NT2/D1 (cell line): ENCODE measurements at regions not wholly inside any gene's neighbourhood (a gene's known extent, or its start where the extent isn't known, plus 50 kb on each side); places are given as distances from the start of the nearest gene placed in this dataset.
"Not testable (repeated sequence)": the region's sequence is repeated elsewhere in the genome, so short reads cannot be mapped to it uniquely, and the experiment has no call there.

Experiments
- DNase-seq: peaks from one replicate; pipeline ENCODE4 v3.0.0-alpha.2; 2011; ENCODE audit warnings: low read depth, low spot score
- H3K27me3 ChIP-seq: 2 replicates; pipeline ENCODE4 v1.6.0; 2011; ENCODE audit warnings: mild to moderate bottlenecking; ENCODE audit not compliant: insufficient read length, insufficient read depth
- H3K36me3 ChIP-seq: 2 replicates; pipeline ENCODE4 v1.6.1; 2011; ENCODE audit warnings: mild to moderate bottlenecking, low read length, mixed read lengths; ENCODE audit not compliant: insufficient read depth, insufficient read length
- H3K4me1 ChIP-seq: 2 replicates; pipeline ENCODE4 v1.5.1; 2011; ENCODE audit not compliant: insufficient read depth, insufficient read length
- H3K4me3 ChIP-seq: 2 replicates; pipeline ENCODE4 v1.5.1; 2011; ENCODE audit warnings: low read depth; ENCODE audit not compliant: insufficient read length
- H3K9ac ChIP-seq: 2 replicates; pipeline ENCODE4 v1.6.0; 2011; ENCODE audit warnings: low read depth; ENCODE audit not compliant: insufficient read length
- H3K9me3 ChIP-seq: 2 replicates; pipeline ENCODE4 v1.5.1; 2011; ENCODE audit warnings: mild to moderate bottlenecking, low read length; ENCODE audit not compliant: insufficient read depth
- SUZ12 ChIP-seq: IDR thresholded peaks from 2 replicates; pipeline ENCODE4 v1.6.1; 2011; ENCODE audit not compliant: insufficient read length, insufficient read depth; ENCODE audit errors: extremely low read depth
- YY1 ChIP-seq: IDR thresholded peaks from 2 replicates; pipeline ENCODE4 v1.6.1; 2011; ENCODE audit not compliant: insufficient read length, insufficient read depth
- ZNF274 ChIP-seq: IDR thresholded peaks from 2 replicates; pipeline ENCODE4 v1.6.1; 2011; ENCODE audit warnings: mild to moderate bottlenecking, low read depth, low read length

DNA sequence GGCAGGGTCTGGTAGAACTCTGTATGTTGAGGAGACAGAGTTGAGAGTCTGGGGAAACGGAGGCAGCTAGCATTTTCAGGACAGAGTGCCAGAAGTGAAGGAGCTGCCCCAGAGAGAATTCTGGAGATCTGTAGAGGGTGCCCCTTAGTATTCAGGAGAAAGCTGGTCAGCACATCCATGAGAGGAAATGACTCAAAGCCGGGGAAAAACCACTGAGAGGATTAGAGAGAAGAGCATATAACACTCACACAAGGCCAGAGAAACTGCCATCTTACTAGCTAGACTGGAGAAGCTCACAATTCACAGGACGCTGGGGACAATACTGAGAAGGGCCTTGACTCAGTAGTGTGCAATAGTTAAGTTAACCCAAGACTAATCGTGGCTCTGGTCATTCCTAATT, 75.7 kb upstream of the DPPA4 start:
- TF ChIP-seq YY1: no peak
- no peak for TF ChIP-seq SUZ12
- no peak for TF ChIP-seq ZNF274
- H3K9me3 ChIP-seq: no peaks in the 10 kb centered on the region

DNA sequence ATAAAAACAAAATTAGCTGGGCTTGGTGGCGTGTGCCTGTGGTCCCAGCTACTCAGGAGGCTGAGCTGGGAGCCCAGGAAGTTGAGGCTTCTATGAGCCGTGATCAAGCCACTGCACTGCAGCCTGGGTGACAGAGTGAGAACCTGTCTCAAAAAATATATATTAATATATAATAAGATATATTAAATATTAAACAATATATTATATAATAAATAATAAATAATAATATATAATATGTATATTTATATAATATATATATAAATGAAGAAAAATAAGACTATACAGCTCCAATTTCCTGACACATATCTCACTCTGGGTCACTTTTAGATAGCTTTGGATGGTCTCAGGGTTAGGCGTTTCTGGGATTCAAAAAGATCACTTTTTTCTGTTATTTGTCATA, 74.2 kb upstream of the DPPA4 start:
- Histone ChIP-seq H3K27me3 (no peaks in the 10 kb centered on the region), H3K9me3 (no peaks in the 10 kb centered on the region), H3K36me3 (no peaks in the 10 kb centered on the region), H3K9ac (no peak overlapping the region), H3K4me3 (no peak overlapping the region), H3K4me1 (no peaks in the 10 kb centered on the region)
- no peak for DNase-seq
- TF ChIP-seq YY1: no peak
- no peak for TF ChIP-seq ZNF274
- no peak for TF ChIP-seq SUZ12

More for the DNA sequence above, 75.7 kb upstream of the DPPA4 start:
- Histone ChIP-seq H3K4me1 (no peaks in the 10 kb centered on the region), H3K27me3 (no peaks in the 10 kb centered on the region), H3K9ac (no peak overlapping the region), H3K36me3 (no peaks in the 10 kb centered on the region), H3K4me3 (no peak overlapping the region)
- DNase-seq: no peak

DNA sequence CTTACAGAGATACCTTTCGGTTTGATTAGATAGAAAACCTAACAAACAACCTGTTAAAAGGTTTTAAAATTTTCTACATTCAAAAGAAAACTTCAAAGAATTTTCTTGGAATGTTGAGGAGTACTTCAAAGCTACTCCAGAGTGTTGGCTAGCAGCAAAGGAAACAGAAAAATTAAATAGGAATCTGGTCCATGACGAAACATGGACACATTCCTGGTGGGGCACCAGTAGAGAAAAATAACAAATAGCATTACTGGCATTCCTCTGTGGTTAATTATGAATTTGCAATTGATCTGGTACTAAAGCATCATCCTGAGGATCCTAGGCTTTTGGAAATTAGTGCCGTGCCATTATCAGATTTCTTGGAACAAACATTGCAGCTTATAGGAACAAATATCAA, 59.5 kb upstream of the DPPA4 start:
- H3K4me1 ChIP-seq: no peaks in the 10 kb centered on the region
- H3K36me3 ChIP-seq: no peaks in the 10 kb centered on the region
- TF ChIP-seq SUZ12 (no peak), ZNF274 (no peak), YY1 (no peak)
- H3K27me3 ChIP-seq: no peaks in the 10 kb centered on the region
- no peaks in the 10 kb centered on the region for H3K9me3 ChIP-seq
- H3K4me3 ChIP-seq: no peak overlapping the region
- H3K9ac ChIP-seq: no peak overlapping the region
- DNase-seq: no peak

- not testable (repeated sequence) for H3K4me3 ChIP-seq, DNase-seq, H3K9ac ChIP-seq, H3K27me3 ChIP-seq, H3K9me3 ChIP-seq, H3K36me3 ChIP-seq, H3K4me1 ChIP-seq
Observed at GRCh38 chr3:109393728-109394127, 56.4 kb upstream of the DPPA4 start.

DNA sequence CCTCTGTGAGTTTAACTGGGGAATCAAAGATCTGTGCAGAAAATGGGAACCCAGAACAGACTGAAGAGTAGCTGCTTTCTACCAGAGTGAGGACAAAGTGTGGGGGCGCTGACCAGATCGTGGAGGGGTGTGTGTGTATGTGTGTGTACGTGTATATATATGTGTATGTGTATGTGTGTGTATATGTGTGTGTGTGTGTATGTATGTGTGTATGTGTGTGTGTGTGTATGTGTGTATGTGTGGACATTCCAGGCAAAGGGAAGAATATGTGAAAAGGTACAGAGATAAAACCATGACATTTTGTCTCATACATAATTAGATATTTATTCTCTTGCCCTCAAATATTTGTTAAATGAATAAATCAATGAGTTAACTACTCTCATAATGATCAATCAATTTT, 54.9 kb upstream of the DPPA4 start:
- no peaks in the 10 kb centered on the region for H3K36me3 ChIP-seq
- DNase-seq: no peak
- no peaks in the 10 kb centered on the region for H3K4me1 ChIP-seq
- no peak overlapping the region for H3K4me3 ChIP-seq
- no peaks in the 10 kb centered on the region for H3K9me3 ChIP-seq
- no peak overlapping the region for H3K9ac ChIP-seq
- no peaks in the 10 kb centered on the region for H3K27me3 ChIP-seq
- no peak for TF ChIP-seq SUZ12
- TF ChIP-seq YY1: no peak
- no peak for TF ChIP-seq ZNF274

DNA sequence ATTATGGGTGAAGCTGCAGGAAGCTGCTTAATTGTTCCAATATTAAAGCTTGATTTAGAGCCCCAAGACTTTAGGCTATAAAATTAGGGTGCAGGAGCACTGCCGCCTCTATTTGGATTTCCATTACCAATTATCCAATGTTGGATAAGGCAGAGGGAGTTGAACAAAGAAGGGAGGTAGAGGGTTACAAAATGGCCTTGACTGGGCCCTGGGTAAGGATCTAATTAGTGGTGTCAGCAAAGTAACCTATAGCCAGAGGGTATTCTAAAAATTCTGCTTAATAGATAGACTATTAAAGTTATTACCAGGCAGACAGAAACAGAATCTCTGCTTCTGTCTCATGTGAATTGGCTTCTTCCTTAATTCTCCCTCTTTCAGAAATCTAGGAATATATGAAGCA, 50.3 kb upstream of the DPPA4 start:
- TF ChIP-seq ZNF274 (no peak), SUZ12 (no peak), YY1 (no peak)
- no peak for DNase-seq
- H3K27me3 ChIP-seq: no peaks in the 10 kb centered on the region
- no peaks in the 10 kb centered on the region for H3K9me3 ChIP-seq
- no peaks in the 10 kb centered on the region for H3K4me1 ChIP-seq
- no peaks in the 10 kb centered on the region for H3K36me3 ChIP-seq
- no peak overlapping the region for H3K9ac ChIP-seq
- no peak overlapping the region for H3K4me3 ChIP-seq

- Histone ChIP-seq H3K36me3 (no peaks in the 10 kb centered on the region), H3K4me3 (no peak overlapping the region), H3K9ac (no peak overlapping the region), H3K27me3 (no peaks in the 10 kb centered on the region), H3K4me1 (no peaks in the 10 kb centered on the region), H3K9me3 (no peaks in the 10 kb centered on the region)
- TF ChIP-seq SUZ12 (no peak), ZNF274 (no peak), YY1 (no peak)
- no peak for DNase-seq
Observed at GRCh38 chr3:109387201-109387600, 49.9 kb upstream of the DPPA4 start.
